ENCODE measurements at regions not wholly inside any gene's neighbourhood (a gene's known extent, or its start where the extent isn't known, plus 50 kb on each side); places are given as distances from the start of the nearest gene placed in this dataset.

DNA sequence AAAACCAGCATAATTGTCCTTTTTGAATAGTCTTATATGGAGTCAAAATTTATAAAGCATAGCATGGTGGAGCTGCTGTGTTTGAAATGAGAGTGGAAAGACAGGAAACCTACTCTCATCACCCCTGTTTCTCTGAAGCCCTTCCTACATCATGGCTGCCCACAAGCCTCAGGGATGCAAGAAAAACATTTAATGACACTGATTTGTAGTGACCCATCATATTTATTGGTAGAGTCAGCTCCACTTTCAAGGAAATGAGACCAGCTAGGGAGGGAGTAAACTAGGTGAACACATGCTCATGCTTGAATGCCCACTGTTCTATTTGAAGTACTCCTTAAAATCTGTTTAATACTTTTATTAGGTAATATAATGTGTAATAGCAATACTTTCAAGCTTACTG is 494.3 kb upstream of the KCNMB2 start:
- TF ChIP-seq POLR2A (IDR thresholded peaks at IDR 0.05) = no peak
- TF ChIP-seq, protein P1, sequence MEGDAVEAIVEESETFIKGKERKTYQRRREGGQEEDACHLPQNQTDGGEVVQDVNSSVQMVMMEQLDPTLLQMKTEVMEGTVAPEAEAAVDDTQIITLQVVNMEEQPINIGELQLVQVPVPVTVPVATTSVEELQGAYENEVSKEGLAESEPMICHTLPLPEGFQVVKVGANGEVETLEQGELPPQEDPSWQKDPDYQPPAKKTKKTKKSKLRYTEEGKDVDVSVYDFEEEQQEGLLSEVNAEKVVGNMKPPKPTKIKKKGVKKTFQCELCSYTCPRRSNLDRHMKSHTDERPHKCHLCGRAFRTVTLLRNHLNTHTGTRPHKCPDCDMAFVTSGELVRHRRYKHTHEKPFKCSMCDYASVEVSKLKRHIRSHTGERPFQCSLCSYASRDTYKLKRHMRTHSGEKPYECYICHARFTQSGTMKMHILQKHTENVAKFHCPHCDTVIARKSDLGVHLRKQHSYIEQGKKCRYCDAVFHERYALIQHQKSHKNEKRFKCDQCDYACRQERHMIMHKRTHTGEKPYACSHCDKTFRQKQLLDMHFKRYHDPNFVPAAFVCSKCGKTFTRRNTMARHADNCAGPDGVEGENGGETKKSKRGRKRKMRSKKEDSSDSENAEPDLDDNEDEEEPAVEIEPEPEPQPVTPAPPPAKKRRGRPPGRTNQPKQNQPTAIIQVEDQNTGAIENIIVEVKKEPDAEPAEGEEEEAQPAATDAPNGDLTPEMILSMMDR (IDR thresholded peaks at IDR 0.05) = no peak
- no peak overlapping the region for H3K4me3 ChIP-seq
- H3K9me3 ChIP-seq = no peaks in the 10 kb centered on the region
- H3K27ac ChIP-seq = no peak overlapping the region
- DNase-seq = no peak
- no peaks in the 10 kb centered on the region for H3K36me3 ChIP-seq
- ATAC-seq = no peak
- no peaks in the 10 kb centered on the region for H3K27me3 ChIP-seq
- no peaks in the 10 kb centered on the region for H3K4me1 ChIP-seq
- intact Hi-C loops (cut with DNase I) = no loop called here

DNA sequence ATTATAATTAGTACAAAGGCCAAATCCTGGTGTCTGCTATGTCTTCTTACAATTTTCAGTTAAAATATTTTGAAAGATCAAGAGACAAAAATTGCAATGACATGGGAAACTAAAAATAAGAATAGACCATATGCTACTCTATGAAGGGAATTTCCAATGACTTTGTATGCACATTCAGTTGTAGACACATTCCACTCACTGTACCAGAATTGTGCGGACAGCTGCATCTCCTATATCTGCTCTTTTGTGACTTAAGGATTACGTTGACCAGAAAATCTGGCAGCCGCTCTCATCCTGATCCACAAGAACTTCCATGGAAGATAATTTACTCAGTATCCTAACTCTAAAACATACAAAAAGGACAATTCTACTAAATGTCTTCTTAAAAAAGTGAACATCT is 493.9 kb upstream of the KCNMB2 start:
- 94 to 97% (median 95%) methylated on average over 3 of the region's 3 CpGs for WGBS, 4 donors
- H3K27ac ChIP-seq = no peak overlapping the region
- ATAC-seq (no peak), DNase-seq (no peak)
- TF ChIP-seq POLR2A (IDR thresholded peaks at IDR 0.05) = no peak
- TF ChIP-seq, protein P1 (IDR thresholded peaks at IDR 0.05) = no peak
- intact Hi-C loops (cut with DNase I) = no loop called here
- no peaks in the 10 kb centered on the region for H3K4me1 ChIP-seq
- no peaks in the 10 kb centered on the region for H3K9me3 ChIP-seq
- H3K27me3 ChIP-seq = no peaks in the 10 kb centered on the region
- H3K4me3 ChIP-seq = no peak overlapping the region
- no peaks in the 10 kb centered on the region for H3K36me3 ChIP-seq

DNA sequence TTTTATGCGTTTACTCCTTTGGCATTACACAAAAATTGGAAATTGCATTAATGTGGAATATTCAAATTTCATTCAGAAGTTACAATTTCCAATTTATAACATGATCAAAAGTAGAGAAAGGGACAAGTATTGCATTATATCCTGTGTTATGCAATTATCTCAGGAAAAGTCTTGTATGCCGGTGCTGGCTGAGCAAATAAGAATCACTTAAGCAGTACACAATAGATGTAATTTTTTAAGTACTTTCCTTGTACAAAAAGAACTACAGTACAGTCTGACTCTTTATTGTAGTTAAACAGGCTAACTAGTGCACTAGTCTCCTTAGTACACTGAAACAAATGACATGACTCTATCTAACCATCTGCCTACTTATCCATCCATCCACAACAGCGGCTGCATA is 493.2 kb upstream of the KCNMB2 start:
- no peak overlapping the region for H3K27ac ChIP-seq
- ATAC-seq (no peak), DNase-seq (no peak)
- 89 to 91% (median 91%) methylated on average over 3 of the region's 3 CpGs for WGBS, 4 donors
- TF ChIP-seq, protein P1 (IDR thresholded peaks at IDR 0.05) = no peak
- TF ChIP-seq POLR2A (IDR thresholded peaks at IDR 0.05) = no peak
- no peaks in the 10 kb centered on the region for H3K27me3 ChIP-seq
- H3K4me3 ChIP-seq = no peak overlapping the region
- intact Hi-C loops (cut with DNase I) = no loop called here
- no peaks in the 10 kb centered on the region for H3K36me3 ChIP-seq
- no peaks in the 10 kb centered on the region for H3K9me3 ChIP-seq
- no peaks in the 10 kb centered on the region for H3K4me1 ChIP-seq

DNA sequence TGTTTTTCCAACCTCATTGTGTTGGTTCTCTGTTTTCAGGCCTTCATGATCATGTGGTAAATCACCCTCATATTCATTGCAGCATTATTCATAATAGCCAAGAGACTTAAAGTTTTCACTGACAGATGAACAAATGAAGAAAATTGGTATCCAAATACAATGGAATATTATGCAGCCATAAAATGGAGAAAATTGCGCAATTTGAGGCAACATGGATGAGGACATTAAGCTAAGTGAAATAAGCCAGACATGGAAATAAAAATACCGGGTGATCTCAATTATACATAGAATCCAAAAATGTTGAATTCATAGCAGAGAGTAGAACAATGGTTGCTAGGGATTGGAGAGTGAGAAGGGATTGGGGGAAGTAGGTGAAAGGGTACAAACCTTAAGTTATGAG is 491.9 kb upstream of the KCNMB2 start:
- no peaks in the 10 kb centered on the region for H3K9me3 ChIP-seq
- intact Hi-C loops (cut with DNase I) = no loop called here
- DNase-seq (no peak), ATAC-seq (no peak)
- no peaks in the 10 kb centered on the region for H3K36me3 ChIP-seq
- 95 to 100% (median 97%) methylated on average over 2 of the region's 2 CpGs for WGBS, 4 donors
- no peak overlapping the region for H3K4me3 ChIP-seq
- no peak overlapping the region for H3K27ac ChIP-seq
- no peak for TF ChIP-seq POLR2A (IDR thresholded peaks at IDR 0.05)
- TF ChIP-seq, protein P1 (IDR thresholded peaks at IDR 0.05) = no peak
- no peaks in the 10 kb centered on the region for H3K27me3 ChIP-seq
- H3K4me1 ChIP-seq = no peaks in the 10 kb centered on the region

Data from heart left ventricle (tissue), 16 donors.